ENCODE measurements at regions not wholly inside any gene's neighbourhood (a gene's known extent, or its start where the extent isn't known, plus 50 kb on each side); places are given as distances from the start of the nearest gene placed in this dataset.

DNA sequence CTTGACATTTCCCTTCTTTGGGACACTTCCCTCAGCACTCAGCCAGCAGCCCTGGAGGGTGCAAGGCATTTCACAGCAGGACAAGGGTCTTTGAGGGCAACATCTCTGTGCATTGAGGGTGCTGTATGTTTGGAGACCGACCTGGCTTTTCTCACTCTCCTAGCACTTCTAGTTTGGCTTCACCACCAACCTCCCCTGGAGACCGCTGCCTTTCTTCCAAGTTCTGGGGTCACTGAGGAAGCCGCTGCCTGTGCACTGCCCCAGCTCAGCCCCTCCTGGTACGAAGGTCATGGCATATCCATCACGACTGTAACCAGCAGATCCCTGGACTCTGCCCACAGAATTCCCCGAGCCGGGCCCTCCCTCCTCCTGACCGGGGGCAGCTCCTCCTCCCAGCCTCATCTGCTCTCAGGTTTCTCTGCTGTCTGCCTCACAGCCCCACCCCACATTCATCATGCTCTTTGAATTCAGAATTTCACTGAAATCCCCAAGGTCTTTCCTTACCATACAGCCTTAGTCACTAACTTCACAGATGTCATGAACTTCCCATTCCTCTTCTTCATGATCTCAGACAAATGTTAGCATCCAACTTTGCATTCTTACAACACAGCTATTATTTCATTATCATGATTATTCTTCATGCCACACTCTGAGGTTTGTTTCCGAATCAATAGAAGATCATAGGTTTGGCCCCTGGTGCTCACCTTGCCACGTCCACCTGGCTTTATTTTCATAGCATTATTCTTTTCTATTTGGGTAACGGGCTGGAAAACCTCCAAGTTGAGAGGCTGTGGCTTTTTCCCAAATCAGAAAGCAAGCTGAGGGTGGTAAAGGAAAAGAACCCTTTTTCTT is 113.0 kb upstream of the COPS8 start:
- Histone ChIP-seq H3K36me3 (no peaks in the 10 kb centered on the region), H3K4me1 (peaks cover 0 to 4% (median 0%) of the 10 kb centered on the region in 4 donors), H3K4me3 (no peak overlapping the region), H3K27ac (peak overlapping the region in 3 of 4 donors; percentile 4 to 70 (median 26)), H3K9me3 (no peaks in the 10 kb centered on the region), H3K27me3 (no peaks in the 10 kb centered on the region)
- peak; percentile 82 for DNase-seq
- peak in 1 of 4 donors; percentile 47 for TF ChIP-seq POLR2AphosphoS5 (IDR thresholded peaks at IDR 0.05)
- TF ChIP-seq, protein P1, sequence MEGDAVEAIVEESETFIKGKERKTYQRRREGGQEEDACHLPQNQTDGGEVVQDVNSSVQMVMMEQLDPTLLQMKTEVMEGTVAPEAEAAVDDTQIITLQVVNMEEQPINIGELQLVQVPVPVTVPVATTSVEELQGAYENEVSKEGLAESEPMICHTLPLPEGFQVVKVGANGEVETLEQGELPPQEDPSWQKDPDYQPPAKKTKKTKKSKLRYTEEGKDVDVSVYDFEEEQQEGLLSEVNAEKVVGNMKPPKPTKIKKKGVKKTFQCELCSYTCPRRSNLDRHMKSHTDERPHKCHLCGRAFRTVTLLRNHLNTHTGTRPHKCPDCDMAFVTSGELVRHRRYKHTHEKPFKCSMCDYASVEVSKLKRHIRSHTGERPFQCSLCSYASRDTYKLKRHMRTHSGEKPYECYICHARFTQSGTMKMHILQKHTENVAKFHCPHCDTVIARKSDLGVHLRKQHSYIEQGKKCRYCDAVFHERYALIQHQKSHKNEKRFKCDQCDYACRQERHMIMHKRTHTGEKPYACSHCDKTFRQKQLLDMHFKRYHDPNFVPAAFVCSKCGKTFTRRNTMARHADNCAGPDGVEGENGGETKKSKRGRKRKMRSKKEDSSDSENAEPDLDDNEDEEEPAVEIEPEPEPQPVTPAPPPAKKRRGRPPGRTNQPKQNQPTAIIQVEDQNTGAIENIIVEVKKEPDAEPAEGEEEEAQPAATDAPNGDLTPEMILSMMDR (IDR thresholded peaks at IDR 0.05) = no peak
- 42 to 66% methylated on average over 11 of the region's 11 CpGs for WGBS, 2 donors
- intact Hi-C loops (cut with DNase I) = no loop called here

DNA sequence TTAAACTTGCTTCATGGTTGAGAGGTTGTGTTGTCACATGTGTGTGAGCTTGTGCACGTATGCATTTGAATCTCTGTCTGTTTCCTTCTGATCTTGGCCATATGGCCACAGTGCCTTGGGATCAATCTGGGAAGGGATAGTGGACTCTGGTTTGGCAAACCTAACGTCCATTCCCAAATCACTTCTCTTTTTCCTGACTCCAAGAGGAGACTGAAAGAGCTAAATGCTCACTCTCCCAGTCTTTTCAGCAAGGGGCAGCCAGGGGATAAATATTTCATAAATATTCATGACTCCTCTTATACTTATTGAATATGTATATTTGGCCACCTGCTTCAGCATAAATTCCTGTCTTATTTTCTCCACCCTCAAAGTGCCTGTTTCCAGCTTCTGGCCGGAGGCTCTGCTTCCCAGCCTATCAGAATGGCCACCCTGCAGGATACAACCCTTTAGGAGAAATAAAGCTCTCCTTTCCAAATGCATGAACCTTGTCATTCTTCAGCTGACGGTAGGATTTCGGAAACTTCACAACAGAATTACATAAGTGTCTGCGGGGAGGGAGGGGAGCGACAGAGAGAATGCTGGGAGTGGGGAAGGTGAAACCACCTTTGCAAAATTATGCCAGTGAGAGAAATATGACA is 112.2 kb upstream of the COPS8 start:
- no peak for TF ChIP-seq EP300 (IDR thresholded peaks at IDR 0.05)
- TF ChIP-seq, protein P1 (IDR thresholded peaks at IDR 0.05) = no peak
- TF ChIP-seq POLR2AphosphoS5 (IDR thresholded peaks at IDR 0.05) = no peak
- TF ChIP-seq POLR2A (IDR thresholded peaks at IDR 0.05) = no peak
- intact Hi-C loops (cut with DNase I) = no loop called here
- Histone ChIP-seq H3K9me3 (no peaks in the 10 kb centered on the region), H3K4me1 (peaks cover 0 to 4% (median 0%) of the 10 kb centered on the region in 4 donors), H3K36me3 (no peaks in the 10 kb centered on the region), H3K4me3 (no peak overlapping the region), H3K27ac (peak overlapping the region in 1 of 4 donors; percentile 15), H3K27me3 (no peaks in the 10 kb centered on the region)
- WGBS, 2 donors = 81 to 84% methylated on average over 7 of the region's 7 CpGs
- DNase-seq = no peak

DNA sequence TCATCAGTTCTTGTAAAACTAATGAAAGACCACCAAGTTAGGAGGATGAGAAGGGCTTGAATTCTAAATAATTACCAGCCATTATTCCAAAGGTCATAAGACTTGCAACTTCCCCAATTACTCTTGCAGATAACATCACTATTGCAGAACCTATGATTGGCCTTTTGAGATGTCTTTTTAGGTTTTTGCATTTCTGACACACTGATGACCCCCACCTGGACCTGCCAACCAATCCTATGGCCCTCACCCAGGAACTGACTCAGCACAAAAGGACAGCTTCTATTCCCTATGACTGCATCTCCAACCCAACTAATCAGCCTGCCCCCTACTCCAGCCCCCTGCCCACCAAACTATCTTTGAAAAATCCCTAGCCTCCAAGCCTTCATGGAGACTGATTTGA is 111.5 kb upstream of the COPS8 start:
- Histone ChIP-seq H3K27ac (peak overlapping the region in 1 of 4 donors; percentile 15), H3K36me3 (no peaks in the 10 kb centered on the region), H3K4me1 (peaks cover 0 to 4% (median 0%) of the 10 kb centered on the region in 4 donors), H3K4me3 (no peak overlapping the region), H3K27me3 (no peaks in the 10 kb centered on the region), H3K9me3 (no peaks in the 10 kb centered on the region)
- TF ChIP-seq, protein P1 (IDR thresholded peaks at IDR 0.05) = no peak
- TF ChIP-seq EP300 (IDR thresholded peaks at IDR 0.05) (no peak), POLR2A (IDR thresholded peaks at IDR 0.05) (no peak), POLR2AphosphoS5 (IDR thresholded peaks at IDR 0.05) (no peak)
- intact Hi-C loops (cut with DNase I) = no loop called here
- no peak for DNase-seq

DNA sequence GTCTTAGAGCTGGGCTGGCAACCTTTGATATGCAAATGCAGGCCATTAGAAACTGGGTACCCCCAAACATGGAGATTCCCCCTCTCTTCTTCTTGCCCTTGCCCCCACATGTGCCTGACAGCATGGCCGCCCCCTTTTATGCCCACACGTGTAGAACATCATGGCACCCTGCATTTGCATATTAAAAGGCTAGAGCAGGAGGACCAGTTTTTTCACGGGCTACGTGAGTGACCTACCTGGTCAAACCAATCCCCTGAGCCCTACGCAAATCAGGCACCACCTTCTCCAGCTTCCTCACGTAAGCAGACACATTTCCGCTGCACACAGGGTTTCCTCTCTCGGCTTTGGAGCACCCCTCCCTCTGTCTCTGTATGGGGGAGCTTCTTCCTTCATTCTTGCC is 110.9 kb upstream of the COPS8 start:
- H3K4me1 ChIP-seq = peaks cover 0 to 4% (median 0%) of the 10 kb centered on the region in 4 donors
- WGBS, 2 donors = 71 to 87% methylated on average over 8 of the region's 8 CpGs
- H3K36me3 ChIP-seq = no peaks in the 10 kb centered on the region
- TF ChIP-seq EP300 (IDR thresholded peaks at IDR 0.05) (no peak), POLR2A (IDR thresholded peaks at IDR 0.05) (no peak), POLR2AphosphoS5 (IDR thresholded peaks at IDR 0.05) (no peak)
- TF ChIP-seq, protein P1 (IDR thresholded peaks at IDR 0.05) = no peak
- H3K27me3 ChIP-seq = no peaks in the 10 kb centered on the region
- no peak for DNase-seq
- no peak overlapping the region for H3K27ac ChIP-seq
- no peaks in the 10 kb centered on the region for H3K9me3 ChIP-seq
- H3K4me3 ChIP-seq = no peak overlapping the region
- intact Hi-C loops (cut with DNase I) = no loop called here
